Stomach (tissue), 4 donors: ENCODE measurements at regions not wholly inside any gene's neighbourhood (a gene's known extent, or its start where the extent isn't known, plus 50 kb on each side); places are given as distances from the start of the nearest gene placed in this dataset.

Experiments
- POLR2A ChIP-seq, 4 donors: fragments of 450-650 bp; IDR thresholded peaks; one replicate each; pipeline ENCODE4 v1.6.1; 2016; ENCODE audit warnings: antibody characterized with exemption in 4 of 4, control low read depth in 2 of 4, mild to moderate bottlenecking in 1 of 4, moderate library complexity in 1 of 4
- POLR2AphosphoS5 ChIP-seq, 3 donors: sonication (generic); formaldehyde crosslinking; IDR thresholded peaks; one replicate each; pipeline ENCODE4 v1.6.1; 2016; ENCODE audit warnings: antibody characterized with exemption in 3 of 3
- TF ChIP-seq, protein P1 (sequence below), 7 experiments: fragments of 450-650 bp in 4 of 7; fragments of 200-600 bp in 3 of 7; sonication (generic) in 3 of 7; IDR thresholded peaks; one replicate each; pipeline ENCODE4 v1.5.1; 2016 to 2019; ENCODE audit warnings: antibody characterized with exemption in 7 of 7, control low read depth in 2 of 7, mild to moderate bottlenecking in 1 of 7

DNA sequence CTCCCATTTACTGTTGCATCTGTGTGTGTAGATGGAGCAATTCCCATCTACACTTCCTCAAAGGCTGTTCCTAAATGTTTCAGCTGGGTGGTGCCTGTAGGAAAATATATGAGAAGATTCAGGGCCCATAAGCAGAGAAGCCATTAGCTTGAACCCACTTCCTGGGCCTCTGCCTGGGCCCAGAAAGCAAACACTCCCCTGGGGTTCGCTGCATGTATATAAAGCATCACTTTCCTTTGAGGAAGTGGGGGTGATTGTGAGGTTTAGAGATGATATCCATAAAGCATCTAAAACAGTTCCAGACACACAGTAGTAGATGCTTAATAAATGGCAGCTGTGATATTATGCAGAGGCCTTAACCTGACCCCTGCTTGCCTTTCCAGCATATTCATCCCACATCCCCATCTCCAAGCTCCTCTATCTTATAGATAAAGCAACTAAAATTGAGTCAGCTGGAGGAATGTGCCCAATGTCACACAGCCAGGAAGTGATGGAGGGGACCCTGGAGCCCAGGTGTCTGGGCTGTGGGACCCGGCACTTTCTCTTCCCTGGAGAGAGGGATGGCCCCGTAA lies 280.0 kb upstream of the CRY1 start:
- TF ChIP-seq POLR2A (IDR thresholded peaks at IDR 0.05): no peak
- no peak for TF ChIP-seq POLR2AphosphoS5 (IDR thresholded peaks at IDR 0.05)
- TF ChIP-seq, protein P1, sequence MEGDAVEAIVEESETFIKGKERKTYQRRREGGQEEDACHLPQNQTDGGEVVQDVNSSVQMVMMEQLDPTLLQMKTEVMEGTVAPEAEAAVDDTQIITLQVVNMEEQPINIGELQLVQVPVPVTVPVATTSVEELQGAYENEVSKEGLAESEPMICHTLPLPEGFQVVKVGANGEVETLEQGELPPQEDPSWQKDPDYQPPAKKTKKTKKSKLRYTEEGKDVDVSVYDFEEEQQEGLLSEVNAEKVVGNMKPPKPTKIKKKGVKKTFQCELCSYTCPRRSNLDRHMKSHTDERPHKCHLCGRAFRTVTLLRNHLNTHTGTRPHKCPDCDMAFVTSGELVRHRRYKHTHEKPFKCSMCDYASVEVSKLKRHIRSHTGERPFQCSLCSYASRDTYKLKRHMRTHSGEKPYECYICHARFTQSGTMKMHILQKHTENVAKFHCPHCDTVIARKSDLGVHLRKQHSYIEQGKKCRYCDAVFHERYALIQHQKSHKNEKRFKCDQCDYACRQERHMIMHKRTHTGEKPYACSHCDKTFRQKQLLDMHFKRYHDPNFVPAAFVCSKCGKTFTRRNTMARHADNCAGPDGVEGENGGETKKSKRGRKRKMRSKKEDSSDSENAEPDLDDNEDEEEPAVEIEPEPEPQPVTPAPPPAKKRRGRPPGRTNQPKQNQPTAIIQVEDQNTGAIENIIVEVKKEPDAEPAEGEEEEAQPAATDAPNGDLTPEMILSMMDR (IDR thresholded peaks at IDR 0.05): no peak
